ENCODE measurements at regions not wholly inside any gene's neighbourhood (a gene's known extent, or its start where the extent isn't known, plus 50 kb on each side); places are given as distances from the start of the nearest gene placed in this dataset.

DNA sequence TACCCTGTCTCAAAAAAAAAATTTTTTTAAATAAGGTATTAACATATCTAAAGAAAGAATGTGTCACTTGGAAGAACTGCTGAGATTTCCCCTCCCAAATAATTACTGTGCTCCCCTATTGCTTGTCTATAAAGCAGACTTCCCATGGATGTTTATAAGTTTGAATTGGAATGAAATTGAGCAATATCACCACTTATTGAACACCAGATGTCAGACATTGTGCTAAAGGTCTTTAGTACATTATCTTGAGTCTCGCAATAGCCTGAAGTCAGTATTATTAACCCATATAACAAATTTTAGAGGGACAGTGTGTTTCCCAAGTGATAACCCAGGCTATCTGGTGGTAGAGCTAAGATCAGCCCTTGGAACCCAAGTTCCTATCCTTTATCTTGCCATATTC lies 69.0 kb upstream of the EPCAM start:
- Histone ChIP-seq H3K18ac (ENCODE audit: insufficient read length, low read depth, low read length) (no peak overlapping the region), H3K14ac (ENCODE audit: insufficient read depth, low read length) (no peak overlapping the region), H3K27me3 (ENCODE audit: insufficient read depth, low read length) (no peaks in the 10 kb centered on the region), H3K79me2 (ENCODE audit: insufficient read depth, low read length) (no peaks in the 10 kb centered on the region), H3K56ac (ENCODE audit: insufficient read length, low read depth, low read length) (no peak overlapping the region), H2BK5ac (ENCODE audit: insufficient read length, low read length) (no peak overlapping the region), H4K20me1 (ENCODE audit: control insufficient read depth, insufficient read depth, insufficient read length) (no peaks in the 10 kb centered on the region), H2BK12ac (ENCODE audit: insufficient read length, low read depth, low read length) (no peak overlapping the region), H3K4me2 (ENCODE audit: insufficient read depth, insufficient read length, low read length) (no peak overlapping the region), H4K5ac (ENCODE audit: insufficient read length, low read depth, low read length) (no peak overlapping the region), H3K9me3 (ENCODE audit: control insufficient read depth, low read depth, low read length) (no peaks in the 10 kb centered on the region), H2BK120ac (ENCODE audit: low read depth, low read length, poor library complexity, severe bottlenecking) (no peak overlapping the region), H3K23me2 (ENCODE audit: insufficient read length, low read depth, low read length, poor library complexity, severe bottlenecking) (no peaks in the 10 kb centered on the region), H2AK5ac (ENCODE audit: insufficient read length, low read length) (no peak overlapping the region), H2BK20ac (ENCODE audit: low read depth, low read length, poor library complexity, severe bottlenecking) (no peak overlapping the region), H3K27ac (ENCODE audit: insufficient read length, low read depth, low read length) (no peak overlapping the region), H3K4me1 (ENCODE audit: insufficient read depth, low read length) (peaks cover 3% of the 10 kb centered on the region; the same call in 1 of the 2 replicates), H3K79me1 (ENCODE audit: insufficient read depth, low read depth, low read length, poor library complexity, severe bottlenecking) (no peaks in the 10 kb centered on the region), H4K8ac (replicated peaks; ENCODE audit: insufficient read length, low read depth, low read length) (no peak overlapping the region), H2BK15ac (ENCODE audit: low read depth, low read length) (no peak overlapping the region), H3K4ac (ENCODE audit: low read depth, low read length) (no peak overlapping the region), H3K9ac (ENCODE audit: extremely low read depth, insufficient read length, low read length) (no peak overlapping the region), H3T11ph (ENCODE audit: low read length) (no peak overlapping the region), H2AFZ (ENCODE audit: low read length) (no peak overlapping the region), H4K91ac (ENCODE audit: insufficient read length, low read depth, low read length) (no peak overlapping the region), H3K23ac (ENCODE audit: insufficient read length, low read depth, low read length) (no peak overlapping the region)
- DNase-seq, result no peak
- Mint-ChIP-seq H3K36me3 (ENCODE audit: insufficient read depth in 1 of 3, low read depth in 3 of 3) (no peaks in the 10 kb centered on the region), H3K4me3 (no peak overlapping the region; a peak in 1 of 5 replicates), H3K4me1 (peaks cover 26 to 28% of the 10 kb centered on the region in 2 experiments), H3K9me3 (no peaks in the 10 kb centered on the region), H3K27ac (no peak overlapping the region; a peak in 1 of 7 replicates), H3K27me3 (ENCODE audit: low read depth) (peaks cover 9% of the 10 kb centered on the region)
- TF ChIP-seq, protein P1, sequence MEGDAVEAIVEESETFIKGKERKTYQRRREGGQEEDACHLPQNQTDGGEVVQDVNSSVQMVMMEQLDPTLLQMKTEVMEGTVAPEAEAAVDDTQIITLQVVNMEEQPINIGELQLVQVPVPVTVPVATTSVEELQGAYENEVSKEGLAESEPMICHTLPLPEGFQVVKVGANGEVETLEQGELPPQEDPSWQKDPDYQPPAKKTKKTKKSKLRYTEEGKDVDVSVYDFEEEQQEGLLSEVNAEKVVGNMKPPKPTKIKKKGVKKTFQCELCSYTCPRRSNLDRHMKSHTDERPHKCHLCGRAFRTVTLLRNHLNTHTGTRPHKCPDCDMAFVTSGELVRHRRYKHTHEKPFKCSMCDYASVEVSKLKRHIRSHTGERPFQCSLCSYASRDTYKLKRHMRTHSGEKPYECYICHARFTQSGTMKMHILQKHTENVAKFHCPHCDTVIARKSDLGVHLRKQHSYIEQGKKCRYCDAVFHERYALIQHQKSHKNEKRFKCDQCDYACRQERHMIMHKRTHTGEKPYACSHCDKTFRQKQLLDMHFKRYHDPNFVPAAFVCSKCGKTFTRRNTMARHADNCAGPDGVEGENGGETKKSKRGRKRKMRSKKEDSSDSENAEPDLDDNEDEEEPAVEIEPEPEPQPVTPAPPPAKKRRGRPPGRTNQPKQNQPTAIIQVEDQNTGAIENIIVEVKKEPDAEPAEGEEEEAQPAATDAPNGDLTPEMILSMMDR (conservative IDR thresholded peaks at IDR 0.05), result no peak
- whole genome bisulfite sequencing (ENCODE audit: extremely low coverage, insufficient read length, low lambda C conversion rate), result no CpG with 5 or more reads among the region's 1 CpG
